ENCODE measurements at regions not wholly inside any gene's neighbourhood (a gene's known extent, or its start where the extent isn't known, plus 50 kb on each side); places are given as distances from the start of the nearest gene placed in this dataset.

DNA sequence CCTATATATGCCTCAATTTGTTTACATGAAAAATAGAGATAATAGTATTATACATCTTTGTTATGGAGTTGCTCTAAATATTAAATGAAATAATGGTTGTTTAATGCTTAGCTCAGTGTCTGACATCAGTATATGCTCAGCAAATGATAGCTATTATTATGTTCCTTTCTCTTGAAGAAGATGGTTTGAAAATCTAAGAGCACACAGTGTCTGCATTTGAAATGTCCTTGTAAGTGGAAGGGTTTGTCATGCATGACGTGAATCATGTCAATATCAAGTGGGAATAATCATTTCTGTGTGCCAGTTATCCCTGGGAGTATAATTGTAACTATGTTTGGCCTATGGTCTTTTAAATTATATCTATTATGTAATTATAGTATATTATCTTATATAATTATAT, 377.5 kb upstream of the SORCS1 start:
- Histone ChIP-seq H3K27me3 (no peaks in the 10 kb centered on the region), H3K9me3 (no peaks in the 10 kb centered on the region), H3K4me3 (no peak overlapping the region), H3K36me3 (ENCODE audit: low read depth, missing control alignments) (no peaks in the 10 kb centered on the region), H3K27ac (no peak overlapping the region), H3K4me1 (no peaks in the 10 kb centered on the region)
- WGBS, 2 donors, result 78% methylated on average over 1 of the region's 1 CpG
- intact Hi-C loops (cut with DNase I; ENCODE audit: low total_unique reads), result no loop called here
- DNase-seq, result no peak
- TF ChIP-seq POLR2A (IDR thresholded peaks at IDR 0.05), result no peak
- TF ChIP-seq, protein P1, sequence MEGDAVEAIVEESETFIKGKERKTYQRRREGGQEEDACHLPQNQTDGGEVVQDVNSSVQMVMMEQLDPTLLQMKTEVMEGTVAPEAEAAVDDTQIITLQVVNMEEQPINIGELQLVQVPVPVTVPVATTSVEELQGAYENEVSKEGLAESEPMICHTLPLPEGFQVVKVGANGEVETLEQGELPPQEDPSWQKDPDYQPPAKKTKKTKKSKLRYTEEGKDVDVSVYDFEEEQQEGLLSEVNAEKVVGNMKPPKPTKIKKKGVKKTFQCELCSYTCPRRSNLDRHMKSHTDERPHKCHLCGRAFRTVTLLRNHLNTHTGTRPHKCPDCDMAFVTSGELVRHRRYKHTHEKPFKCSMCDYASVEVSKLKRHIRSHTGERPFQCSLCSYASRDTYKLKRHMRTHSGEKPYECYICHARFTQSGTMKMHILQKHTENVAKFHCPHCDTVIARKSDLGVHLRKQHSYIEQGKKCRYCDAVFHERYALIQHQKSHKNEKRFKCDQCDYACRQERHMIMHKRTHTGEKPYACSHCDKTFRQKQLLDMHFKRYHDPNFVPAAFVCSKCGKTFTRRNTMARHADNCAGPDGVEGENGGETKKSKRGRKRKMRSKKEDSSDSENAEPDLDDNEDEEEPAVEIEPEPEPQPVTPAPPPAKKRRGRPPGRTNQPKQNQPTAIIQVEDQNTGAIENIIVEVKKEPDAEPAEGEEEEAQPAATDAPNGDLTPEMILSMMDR (IDR thresholded peaks at IDR 0.05), result no peak

DNA sequence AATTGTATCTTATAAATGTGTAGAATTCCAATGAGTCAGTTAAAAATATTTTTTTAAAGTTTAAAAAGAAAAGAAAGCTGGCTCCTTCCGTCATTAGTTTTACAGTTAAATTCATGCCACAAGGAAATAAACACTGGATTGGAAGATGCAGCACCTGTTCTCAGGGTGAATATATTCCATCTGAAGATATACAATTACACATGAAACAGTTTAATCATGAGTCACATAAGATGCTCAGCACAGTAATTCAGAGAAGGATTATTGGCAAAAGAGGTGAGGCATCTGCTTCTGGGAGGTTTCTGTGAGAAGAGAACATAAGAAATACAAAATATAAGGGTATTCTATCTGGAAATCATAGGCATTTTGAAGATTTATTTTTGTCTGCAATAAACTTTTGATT, 376.5 kb upstream of the SORCS1 start:
- Histone ChIP-seq H3K4me1 (no peaks in the 10 kb centered on the region), H3K9me3 (no peaks in the 10 kb centered on the region), H3K27me3 (no peaks in the 10 kb centered on the region), H3K4me3 (no peak overlapping the region), H3K27ac (no peak overlapping the region), H3K36me3 (ENCODE audit: low read depth, missing control alignments) (no peaks in the 10 kb centered on the region)
- intact Hi-C loops (cut with DNase I; ENCODE audit: low total_unique reads), result no loop called here
- no peak for DNase-seq
- 90 to 93% methylated on average over 1 of the region's 1 CpG for WGBS, 2 donors
- no peak for TF ChIP-seq POLR2A (IDR thresholded peaks at IDR 0.05)
- TF ChIP-seq, protein P1 (IDR thresholded peaks at IDR 0.05), result no peak

DNA sequence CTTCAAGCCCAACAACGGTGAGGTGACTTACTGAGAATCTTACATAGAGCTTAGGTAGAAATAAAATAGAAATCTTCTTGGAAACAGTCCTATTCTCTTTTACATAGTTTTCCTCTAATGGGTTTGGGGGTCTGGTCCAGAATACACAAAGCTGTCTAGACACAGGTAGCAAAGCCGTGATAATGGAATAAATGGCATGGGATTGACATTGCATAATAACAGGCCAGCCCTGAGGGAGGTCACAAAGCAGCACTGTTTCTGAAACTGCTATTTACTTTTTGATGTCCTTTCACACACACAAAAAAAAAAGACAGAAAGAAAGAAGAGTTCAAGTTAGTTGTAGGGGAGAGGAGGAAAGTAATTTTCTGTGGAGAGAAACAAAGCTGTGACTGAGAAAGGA, 364.8 kb upstream of the SORCS1 start:
- intact Hi-C loops (cut with DNase I; ENCODE audit: low total_unique reads), result no loop called here
- Histone ChIP-seq H3K4me1 (no peaks in the 10 kb centered on the region), H3K9me3 (no peaks in the 10 kb centered on the region), H3K36me3 (ENCODE audit: low read depth, missing control alignments) (no peaks in the 10 kb centered on the region), H3K27me3 (no peaks in the 10 kb centered on the region), H3K27ac (no peak overlapping the region), H3K4me3 (no peak overlapping the region)
- no peak for DNase-seq
- WGBS, 2 donors, result 86 to 92% methylated on average over 2 of the region's 2 CpGs
- no peak for TF ChIP-seq POLR2A (IDR thresholded peaks at IDR 0.05)

DNA sequence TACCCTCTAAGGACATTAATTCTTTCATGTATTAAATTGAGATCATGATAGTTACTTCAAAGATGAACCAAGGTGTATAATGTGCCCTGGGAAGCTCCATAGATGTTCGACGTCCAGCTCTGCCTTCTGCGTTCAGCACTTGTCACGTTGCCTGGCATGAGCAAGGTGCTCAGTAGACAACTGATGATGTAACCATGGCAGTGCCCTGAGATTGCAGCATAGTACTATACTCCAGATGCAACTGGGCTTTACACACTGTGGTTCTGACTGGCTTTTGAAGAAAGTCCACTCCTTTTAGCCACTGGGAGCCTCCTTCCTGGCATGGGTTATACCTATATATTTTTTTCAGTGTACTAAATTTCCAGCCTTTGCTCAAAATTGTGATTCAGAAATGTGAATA, 355.8 kb upstream of the SORCS1 start:
- H3K4me3 ChIP-seq, result no peak overlapping the region
- no peaks in the 10 kb centered on the region for H3K4me1 ChIP-seq
- no peaks in the 10 kb centered on the region for H3K27me3 ChIP-seq
- DNase-seq, result no peak
- 86 to 92% methylated on average over 4 of the region's 4 CpGs for WGBS, 2 donors
- intact Hi-C loops (cut with DNase I; ENCODE audit: low total_unique reads), result no loop called here
- H3K27ac ChIP-seq, result no peak overlapping the region
- no peaks in the 10 kb centered on the region for H3K36me3 ChIP-seq (ENCODE audit: low read depth, missing control alignments)
- H3K9me3 ChIP-seq, result no peaks in the 10 kb centered on the region
- no peak for TF ChIP-seq POLR2A (IDR thresholded peaks at IDR 0.05)
- TF ChIP-seq, protein P1 (IDR thresholded peaks at IDR 0.05), result no peak

DNA sequence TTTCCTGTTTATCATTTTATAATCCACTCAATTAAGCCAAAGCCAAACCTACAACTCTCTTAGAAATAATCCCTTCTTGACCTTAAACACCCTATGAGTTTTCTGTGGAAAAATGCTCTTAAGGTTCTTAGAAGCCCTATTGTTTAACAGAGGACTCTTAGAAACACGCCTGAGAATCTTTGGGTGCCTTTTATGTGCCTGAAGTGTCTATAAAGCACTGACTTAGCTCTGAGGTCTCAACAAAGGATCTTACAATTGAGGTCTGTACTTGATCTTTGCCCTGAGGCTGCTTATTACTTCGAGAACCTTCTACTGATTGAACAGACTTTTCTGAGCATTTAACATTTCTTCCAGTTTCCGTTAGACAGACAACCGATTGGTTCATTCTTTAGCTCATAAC, 353.3 kb upstream of the SORCS1 start:
- intact Hi-C loops (cut with DNase I; ENCODE audit: low total_unique reads), result no loop called here
- Histone ChIP-seq H3K27ac (no peak overlapping the region), H3K4me1 (no peaks in the 10 kb centered on the region), H3K4me3 (no peak overlapping the region), H3K9me3 (no peaks in the 10 kb centered on the region), H3K27me3 (no peaks in the 10 kb centered on the region), H3K36me3 (ENCODE audit: low read depth, missing control alignments) (no peaks in the 10 kb centered on the region)
- TF ChIP-seq POLR2A (IDR thresholded peaks at IDR 0.05), result no peak
- TF ChIP-seq, protein P1 (IDR thresholded peaks at IDR 0.05), result no peak
- no peak for DNase-seq
- WGBS, 2 donors, result 84 to 92% methylated on average over 4 of the region's 4 CpGs

Data from testis (tissue), 2 donors.